ENCODE measurements at regions not wholly inside any gene's neighbourhood (a gene's known extent, or its start where the extent isn't known, plus 50 kb on each side); places are given as distances from the start of the nearest gene placed in this dataset.

DNA sequence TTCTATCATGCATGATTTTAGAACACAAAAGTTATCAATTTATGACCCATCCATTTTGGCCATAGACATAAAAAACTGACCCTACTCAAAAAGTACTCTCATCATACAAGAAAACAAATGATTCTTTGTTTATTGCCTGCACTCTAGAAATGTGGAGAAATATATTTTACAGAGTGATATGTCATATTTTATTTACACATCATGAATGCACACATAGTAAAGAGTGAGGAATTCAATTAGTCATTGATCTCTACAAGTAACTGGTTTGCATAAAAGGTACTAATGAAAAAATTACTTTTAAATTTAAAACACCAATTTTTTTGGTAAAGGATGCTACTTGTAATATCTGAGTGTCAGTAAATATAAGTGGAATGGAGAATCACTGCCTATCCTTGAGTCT lies 242.5 kb upstream of the FAT4 start:
- no peaks in the 10 kb centered on the region for H4K20me1 ChIP-seq (ENCODE audit: insufficient read depth)
- no peak for DNase-seq (ENCODE audit: low read depth, low spot score)
- RAD21 ChIA-PET (ENCODE audit: low non-redundant PET in 1 of 2, low total read pairs in 2 of 2, uncharacterized antibody in 2 of 2, unreplicated experiment in 2 of 2) = no interaction called here
- H3K4me2 ChIP-seq (ENCODE audit: low read length) = no peak overlapping the region
- H3K4me3 ChIP-seq (replicated peaks in 1 of 2; ENCODE audit: low read depth in 1 of 2, low read length in 2 of 2) = no peak overlapping the region
- no peak overlapping the region for H3K9ac ChIP-seq (ENCODE audit: low read length)
- CTCF ChIA-PET = no interaction called here
- TF ChIP-seq, protein P1, sequence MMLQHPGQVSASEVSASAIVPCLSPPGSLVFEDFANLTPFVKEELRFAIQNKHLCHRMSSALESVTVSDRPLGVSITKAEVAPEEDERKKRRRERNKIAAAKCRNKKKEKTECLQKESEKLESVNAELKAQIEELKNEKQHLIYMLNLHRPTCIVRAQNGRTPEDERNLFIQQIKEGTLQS (IDR thresholded peaks at IDR 0.05) = no peak
- no peak for TF ChIP-seq JUND (IDR thresholded peaks at IDR 0.05)
- no peak for TF ChIP-seq TCF7L2 (IDR thresholded peaks at IDR 0.05; ENCODE audit: borderline replicate concordance, extremely low read depth, insufficient read depth, insufficient read length)
- TF ChIP-seq POLR2A (IDR thresholded peaks at IDR 0.05; ENCODE audit: borderline replicate concordance, extremely low read depth, insufficient read depth, insufficient read length) = no peak
- no peak for TF ChIP-seq RAD21 (IDR thresholded peaks at IDR 0.05; ENCODE audit: low read depth)
- TF ChIP-seq EZH2 (IDR thresholded peaks at IDR 0.05) = no peak
- TF ChIP-seq CBX3 (IDR thresholded peaks at IDR 0.05; ENCODE audit: low read depth) = no peak
- no peak for TF ChIP-seq ZFX (IDR thresholded peaks at IDR 0.05)
- TF ChIP-seq ZNF274 (IDR thresholded peaks at IDR 0.05; ENCODE audit: low read depth, low read length) = no peak
- TF ChIP-seq EGR1 (IDR thresholded peaks at IDR 0.05; ENCODE audit: low read depth) = no peak
- TF ChIP-seq, protein P2, sequence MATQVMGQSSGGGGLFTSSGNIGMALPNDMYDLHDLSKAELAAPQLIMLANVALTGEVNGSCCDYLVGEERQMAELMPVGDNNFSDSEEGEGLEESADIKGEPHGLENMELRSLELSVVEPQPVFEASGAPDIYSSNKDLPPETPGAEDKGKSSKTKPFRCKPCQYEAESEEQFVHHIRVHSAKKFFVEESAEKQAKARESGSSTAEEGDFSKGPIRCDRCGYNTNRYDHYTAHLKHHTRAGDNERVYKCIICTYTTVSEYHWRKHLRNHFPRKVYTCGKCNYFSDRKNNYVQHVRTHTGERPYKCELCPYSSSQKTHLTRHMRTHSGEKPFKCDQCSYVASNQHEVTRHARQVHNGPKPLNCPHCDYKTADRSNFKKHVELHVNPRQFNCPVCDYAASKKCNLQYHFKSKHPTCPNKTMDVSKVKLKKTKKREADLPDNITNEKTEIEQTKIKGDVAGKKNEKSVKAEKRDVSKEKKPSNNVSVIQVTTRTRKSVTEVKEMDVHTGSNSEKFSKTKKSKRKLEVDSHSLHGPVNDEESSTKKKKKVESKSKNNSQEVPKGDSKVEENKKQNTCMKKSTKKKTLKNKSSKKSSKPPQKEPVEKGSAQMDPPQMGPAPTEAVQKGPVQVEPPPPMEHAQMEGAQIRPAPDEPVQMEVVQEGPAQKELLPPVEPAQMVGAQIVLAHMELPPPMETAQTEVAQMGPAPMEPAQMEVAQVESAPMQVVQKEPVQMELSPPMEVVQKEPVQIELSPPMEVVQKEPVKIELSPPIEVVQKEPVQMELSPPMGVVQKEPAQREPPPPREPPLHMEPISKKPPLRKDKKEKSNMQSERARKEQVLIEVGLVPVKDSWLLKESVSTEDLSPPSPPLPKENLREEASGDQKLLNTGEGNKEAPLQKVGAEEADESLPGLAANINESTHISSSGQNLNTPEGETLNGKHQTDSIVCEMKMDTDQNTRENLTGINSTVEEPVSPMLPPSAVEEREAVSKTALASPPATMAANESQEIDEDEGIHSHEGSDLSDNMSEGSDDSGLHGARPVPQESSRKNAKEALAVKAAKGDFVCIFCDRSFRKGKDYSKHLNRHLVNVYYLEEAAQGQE (IDR thresholded peaks at IDR 0.05; ENCODE audit: low read depth) = no peak
- TF ChIP-seq ELF1 (IDR thresholded peaks at IDR 0.05; ENCODE audit: borderline replicate concordance, low read depth) = no peak
- TF ChIP-seq YY1 (IDR thresholded peaks at IDR 0.05; ENCODE audit: extremely low read depth, insufficient replicate concordance, low read depth, low read length) = no peak
- TF ChIP-seq, protein P3, sequence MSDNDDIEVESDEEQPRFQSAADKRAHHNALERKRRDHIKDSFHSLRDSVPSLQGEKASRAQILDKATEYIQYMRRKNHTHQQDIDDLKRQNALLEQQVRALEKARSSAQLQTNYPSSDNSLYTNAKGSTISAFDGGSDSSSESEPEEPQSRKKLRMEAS (IDR thresholded peaks at IDR 0.05) = no peak
- no peak for TF ChIP-seq SRF (IDR thresholded peaks at IDR 0.05; ENCODE audit: low read depth)
- no peak for TF ChIP-seq EZH2phosphoT487 (IDR thresholded peaks at IDR 0.05; ENCODE audit: borderline replicate concordance)
- no peaks in the 10 kb centered on the region for H3K4me1 ChIP-seq (ENCODE audit: control insufficient read depth in 1 of 2, insufficient read depth in 2 of 2, low read length in 2 of 2)
- H3K36me3 ChIP-seq (ENCODE audit: control insufficient read depth in 1 of 2, insufficient read depth in 2 of 2, low read length in 2 of 2) = no peaks in the 10 kb centered on the region
- ATAC-seq = no peak
- no TSS peak for BruUV-seq (replicated peaks)
- no peaks in the 10 kb centered on the region for H3K27me3 ChIP-seq (ENCODE audit: insufficient read depth, low read length)
- H3K9me2 ChIP-seq (ENCODE audit: insufficient read depth) = no peaks in the 10 kb centered on the region
- H2AFZ ChIP-seq (ENCODE audit: low read depth, low read length, poor library complexity, severe bottlenecking) = no peak overlapping the region
- no peaks in the 10 kb centered on the region for H3K79me2 ChIP-seq (ENCODE audit: insufficient read depth, low read length)
- intact Hi-C loops (cut with micrococcal nuclease) = no loop called here
- H3K9me3 ChIP-seq (ENCODE audit: control insufficient read depth in 1 of 2, insufficient read depth in 1 of 2, low read depth in 1 of 2, low read length in 2 of 2) = no peaks in the 10 kb centered on the region
- H3K27ac ChIP-seq (ENCODE audit: low read depth, low read length) = no peak overlapping the region
- POLR2A ChIA-PET = no interaction called here

All from HCT116 (cell line).